Chondrocyte (in vitro differentiated cells): ENCODE measurements at regions not wholly inside any gene's neighbourhood (a gene's known extent, or its start where the extent isn't known, plus 50 kb on each side); places are given as distances from the start of the nearest gene placed in this dataset.

Experiments used
- DNase-seq: peaks from one replicate; pipeline ENCODE4 v3.0.0; 2021; ENCODE audit warnings: mixed read lengths, low spot score
- H3K27ac Mint-ChIP-seq: one replicate; pipeline ENCODE4 v1.8.0; 2021; ENCODE audit warnings: mild to moderate bottlenecking, moderate library complexity, mixed read lengths; ENCODE audit not compliant: unreplicated experiment
- H3K27me3 Mint-ChIP-seq: 2 replicates; pipeline ENCODE4 v1.8.0; 2021; ENCODE audit warnings: low read depth, mixed read lengths
- H3K36me3 Mint-ChIP-seq: 2 replicates; pipeline ENCODE4 v1.8.0; 2021; ENCODE audit warnings: low read depth, mixed read lengths
- H3K4me1 Mint-ChIP-seq: 2 replicates; pipeline ENCODE4 v1.8.0; 2021; ENCODE audit warnings: low read depth, mild to moderate bottlenecking, mixed read lengths
- H3K4me3 Mint-ChIP-seq: one replicate; pipeline ENCODE4 v1.8.0; 2021; ENCODE audit warnings: mild to moderate bottlenecking, moderate library complexity, mixed read lengths; ENCODE audit not compliant: unreplicated experiment
- H3K9me3 Mint-ChIP-seq: 2 replicates; pipeline ENCODE4 v1.8.0; 2021; ENCODE audit warnings: low read depth, mixed read lengths
- TF ChIP-seq, protein P1 (sequence below): fragments of 200-600 bp; sonication (generic); IDR thresholded peaks from 2 replicates; pipeline ENCODE4 v1.5.0; 2021; ENCODE audit warnings: antibody characterized with exemption, mild to moderate bottlenecking, moderate library complexity

GRCh38 chr10:90175161-90175681, 473.8 kb downstream of the KIF20B start:
- Mint-ChIP-seq H3K36me3 (no peaks in the 10 kb centered on the region), H3K27ac (no peak overlapping the region), H3K4me1 (no peaks in the 10 kb centered on the region), H3K27me3 (peaks cover 15% of the 10 kb centered on the region), H3K9me3 (peaks cover 6% of the 10 kb centered on the region), H3K4me3 (no peak overlapping the region)
- no peak for DNase-seq
- TF ChIP-seq, protein P1, sequence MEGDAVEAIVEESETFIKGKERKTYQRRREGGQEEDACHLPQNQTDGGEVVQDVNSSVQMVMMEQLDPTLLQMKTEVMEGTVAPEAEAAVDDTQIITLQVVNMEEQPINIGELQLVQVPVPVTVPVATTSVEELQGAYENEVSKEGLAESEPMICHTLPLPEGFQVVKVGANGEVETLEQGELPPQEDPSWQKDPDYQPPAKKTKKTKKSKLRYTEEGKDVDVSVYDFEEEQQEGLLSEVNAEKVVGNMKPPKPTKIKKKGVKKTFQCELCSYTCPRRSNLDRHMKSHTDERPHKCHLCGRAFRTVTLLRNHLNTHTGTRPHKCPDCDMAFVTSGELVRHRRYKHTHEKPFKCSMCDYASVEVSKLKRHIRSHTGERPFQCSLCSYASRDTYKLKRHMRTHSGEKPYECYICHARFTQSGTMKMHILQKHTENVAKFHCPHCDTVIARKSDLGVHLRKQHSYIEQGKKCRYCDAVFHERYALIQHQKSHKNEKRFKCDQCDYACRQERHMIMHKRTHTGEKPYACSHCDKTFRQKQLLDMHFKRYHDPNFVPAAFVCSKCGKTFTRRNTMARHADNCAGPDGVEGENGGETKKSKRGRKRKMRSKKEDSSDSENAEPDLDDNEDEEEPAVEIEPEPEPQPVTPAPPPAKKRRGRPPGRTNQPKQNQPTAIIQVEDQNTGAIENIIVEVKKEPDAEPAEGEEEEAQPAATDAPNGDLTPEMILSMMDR = no peak

GRCh38 chr10:90179696-90180407, 478.5 kb downstream of the KIF20B start:
- no peak overlapping the region for H3K27ac Mint-ChIP-seq
- no peaks in the 10 kb centered on the region for H3K4me1 Mint-ChIP-seq
- peaks cover 5% of the 10 kb centered on the region for H3K27me3 Mint-ChIP-seq
- no peaks in the 10 kb centered on the region for H3K36me3 Mint-ChIP-seq
- TF ChIP-seq, protein P1 = no peak
- peaks cover 6% of the 10 kb centered on the region for H3K9me3 Mint-ChIP-seq
- H3K4me3 Mint-ChIP-seq = no peak overlapping the region
- no peak for DNase-seq

- TF ChIP-seq, protein P1 = no peak
- H3K27ac Mint-ChIP-seq = no peak overlapping the region
- peaks cover 2% of the 10 kb centered on the region for H3K27me3 Mint-ChIP-seq
- no peak for DNase-seq
- H3K4me3 Mint-ChIP-seq = no peak overlapping the region
- no peaks in the 10 kb centered on the region for H3K36me3 Mint-ChIP-seq
- peaks cover 6% of the 10 kb centered on the region for H3K9me3 Mint-ChIP-seq
- no peaks in the 10 kb centered on the region for H3K4me1 Mint-ChIP-seq
Observed at GRCh38 chr10:90180886-90181691, 479.7 kb downstream of the KIF20B start.

GRCh38 chr10:90192825-90193224, 491.4 kb downstream of the KIF20B start:
- H3K4me3 Mint-ChIP-seq = no peak overlapping the region
- H3K9me3 Mint-ChIP-seq = no peaks in the 10 kb centered on the region
- H3K27me3 Mint-ChIP-seq = peaks cover 5% of the 10 kb centered on the region

More at GRCh38 chr10:90192825-90193224, 491.4 kb downstream of the KIF20B start:
- Mint-ChIP-seq H3K36me3 (no peaks in the 10 kb centered on the region), H3K4me1 (no peaks in the 10 kb centered on the region), H3K27ac (no peak overlapping the region)
- TF ChIP-seq, protein P1 = no peak
- no peak for DNase-seq
